Activated naive CD4-positive, alpha-beta T cell treated with anti-CD3 and anti-CD28 coated beads, Interleukin-2, amount 10 ng/mL, durations not matched to agents 7 days and 5 days (primary cell): ENCODE measurements at regions not wholly inside any gene's neighbourhood (a gene's known extent, or its start where the extent isn't known, plus 50 kb on each side); places are given as distances from the start of the nearest gene placed in this dataset.

ENCODE experiments used
- CTCF ChIA-PET: fragments of 350-600 bp; sonication (Branson Sonifier 250); formaldehyde crosslinking; loops from one replicate; lab custom pipeline; 2021; ENCODE audit warnings: antibody characterized with exemption; lab: Charles Lee
- DNase-seq: peaks from one replicate; pipeline ENCODE4 v3.0.0-alpha.2; 2020
- H3K27ac Mint-ChIP-seq: one replicate; pipeline ENCODE4 v1.8.0; 2021; ENCODE audit warnings: mild to moderate bottlenecking, moderate library complexity, mixed read lengths
- H3K27me3 Mint-ChIP-seq: one replicate; pipeline ENCODE4 v1.8.0; 2021; ENCODE audit warnings: mild to moderate bottlenecking, mixed read lengths
- H3K36me3 Mint-ChIP-seq: one replicate; pipeline ENCODE4 v1.8.0; 2021; ENCODE audit warnings: mixed read lengths
- H3K4me1 Mint-ChIP-seq: one replicate; pipeline ENCODE4 v1.8.0; 2021; ENCODE audit warnings: mixed read lengths
- H3K4me3 Mint-ChIP-seq: one replicate; pipeline ENCODE4 v1.8.0; 2021; ENCODE audit warnings: mild to moderate bottlenecking, moderate library complexity, mixed read lengths
- H3K9me3 Mint-ChIP-seq: one replicate; pipeline ENCODE4 v1.8.0; 2021; ENCODE audit warnings: mixed read lengths

GRCh38 chr1:81330521-81330920, 470.2 kb upstream of the ADGRL2 start:
- Mint-ChIP-seq H3K27me3 (no peaks in the 10 kb centered on the region), H3K4me3 (no peak overlapping the region)
- CTCF ChIA-PET: no interaction called here

GRCh38 chr1:81330111-81330510, 470.6 kb upstream of the ADGRL2 start:
- H3K27me3 Mint-ChIP-seq: no peaks in the 10 kb centered on the region
- peaks cover 2% of the 10 kb centered on the region for H3K9me3 Mint-ChIP-seq
- CTCF ChIA-PET: no interaction called here

More at GRCh38 chr1:81330521-81330920, 470.2 kb upstream of the ADGRL2 start:
- Mint-ChIP-seq H3K27ac (no peak overlapping the region), H3K9me3 (peaks cover 2% of the 10 kb centered on the region), H3K36me3 (no peaks in the 10 kb centered on the region), H3K4me1 (no peaks in the 10 kb centered on the region)
- no peak for DNase-seq

DNA sequence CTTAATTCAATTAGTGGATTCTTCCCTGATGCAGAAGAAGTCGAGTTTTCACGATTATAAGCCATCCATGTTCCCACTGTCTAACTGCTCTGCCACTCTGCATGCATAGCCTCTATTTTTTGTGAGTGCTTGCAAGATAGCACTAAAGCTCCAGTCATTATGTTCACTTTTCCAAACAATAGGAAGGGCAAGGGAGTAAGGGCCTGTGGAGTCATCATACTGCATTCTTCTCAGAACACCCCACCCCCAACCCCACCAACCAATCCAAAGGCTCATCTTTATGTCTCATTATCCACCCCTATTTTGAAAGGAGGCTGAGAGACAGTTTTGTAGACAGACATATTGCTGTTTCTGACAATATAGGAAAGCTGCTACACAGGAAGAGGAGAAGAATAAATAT, 471.7 kb upstream of the ADGRL2 start:
- CTCF ChIA-PET: no interaction called here
- no peak for DNase-seq
- no peaks in the 10 kb centered on the region for H3K36me3 Mint-ChIP-seq
- no peak overlapping the region for H3K27ac Mint-ChIP-seq
- no peaks in the 10 kb centered on the region for H3K27me3 Mint-ChIP-seq
- H3K4me1 Mint-ChIP-seq: no peaks in the 10 kb centered on the region
- no peak overlapping the region for H3K4me3 Mint-ChIP-seq
- peaks cover 2% of the 10 kb centered on the region for H3K9me3 Mint-ChIP-seq

More at GRCh38 chr1:81330111-81330510, 470.6 kb upstream of the ADGRL2 start:
- Mint-ChIP-seq H3K27ac (no peak overlapping the region), H3K4me1 (no peaks in the 10 kb centered on the region), H3K36me3 (no peaks in the 10 kb centered on the region), H3K4me3 (no peak overlapping the region)
- DNase-seq: no peak

GRCh38 chr1:81327743-81328142, 473.0 kb upstream of the ADGRL2 start:
- Mint-ChIP-seq H3K4me1 (no peaks in the 10 kb centered on the region), H3K27ac (no peak overlapping the region), H3K4me3 (no peak overlapping the region), H3K27me3 (no peaks in the 10 kb centered on the region), H3K9me3 (peaks cover 2% of the 10 kb centered on the region), H3K36me3 (no peaks in the 10 kb centered on the region)
- no peak for DNase-seq
- CTCF ChIA-PET: no interaction called here

DNA sequence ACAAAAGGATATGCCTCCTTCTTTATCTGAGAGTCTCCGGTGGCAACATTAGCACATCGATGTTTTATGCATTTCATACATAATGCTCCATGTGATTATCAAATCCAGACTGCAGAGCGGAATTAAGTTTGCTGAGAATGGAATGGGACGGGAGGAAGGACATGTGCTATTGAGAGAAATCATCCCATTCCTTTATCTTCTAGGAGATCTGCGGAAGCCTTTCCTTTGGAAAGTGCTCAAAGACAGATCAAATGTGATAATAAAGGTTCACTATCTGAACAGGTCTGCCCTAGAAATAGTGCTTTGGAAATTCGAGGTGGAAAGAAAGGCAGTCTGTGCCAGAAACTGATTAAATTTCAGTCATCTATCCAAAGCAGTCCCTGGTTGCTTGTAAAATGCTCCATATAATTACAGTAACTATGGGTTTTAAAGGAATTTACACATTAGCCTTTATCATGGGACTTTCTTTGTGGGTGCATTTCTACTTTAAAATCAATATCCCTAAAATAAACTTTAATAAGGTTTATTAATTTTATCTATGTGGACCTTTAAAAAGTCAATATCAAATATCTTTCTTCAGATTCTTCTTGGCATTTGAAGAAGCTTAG, 473.5 kb upstream of the ADGRL2 start:
- Mint-ChIP-seq H3K4me3 (no peak overlapping the region), H3K27me3 (no peaks in the 10 kb centered on the region), H3K27ac (no peak overlapping the region), H3K4me1 (no peaks in the 10 kb centered on the region), H3K9me3 (peaks cover 2% of the 10 kb centered on the region), H3K36me3 (no peaks in the 10 kb centered on the region)
- no peak for DNase-seq
- CTCF ChIA-PET: no interaction called here

- H3K4me1 Mint-ChIP-seq: no peaks in the 10 kb centered on the region
- H3K9me3 Mint-ChIP-seq: peaks cover 2% of the 10 kb centered on the region
- H3K27me3 Mint-ChIP-seq: no peaks in the 10 kb centered on the region
- no peak overlapping the region for H3K4me3 Mint-ChIP-seq
- H3K27ac Mint-ChIP-seq: no peak overlapping the region
- H3K36me3 Mint-ChIP-seq: no peaks in the 10 kb centered on the region
- no peak for DNase-seq
- CTCF ChIA-PET: no interaction called here
Observed at GRCh38 chr1:81326212-81326611, 474.5 kb upstream of the ADGRL2 start.

GRCh38 chr1:81325397-81325796, 475.3 kb upstream of the ADGRL2 start:
- H3K27ac Mint-ChIP-seq: no peak overlapping the region
- no peak for DNase-seq
- no peak overlapping the region for H3K4me3 Mint-ChIP-seq
- H3K36me3 Mint-ChIP-seq: no peaks in the 10 kb centered on the region
- no peaks in the 10 kb centered on the region for H3K4me1 Mint-ChIP-seq
- no peaks in the 10 kb centered on the region for H3K27me3 Mint-ChIP-seq
- peaks cover 2% of the 10 kb centered on the region for H3K9me3 Mint-ChIP-seq
- CTCF ChIA-PET: no interaction called here

DNA sequence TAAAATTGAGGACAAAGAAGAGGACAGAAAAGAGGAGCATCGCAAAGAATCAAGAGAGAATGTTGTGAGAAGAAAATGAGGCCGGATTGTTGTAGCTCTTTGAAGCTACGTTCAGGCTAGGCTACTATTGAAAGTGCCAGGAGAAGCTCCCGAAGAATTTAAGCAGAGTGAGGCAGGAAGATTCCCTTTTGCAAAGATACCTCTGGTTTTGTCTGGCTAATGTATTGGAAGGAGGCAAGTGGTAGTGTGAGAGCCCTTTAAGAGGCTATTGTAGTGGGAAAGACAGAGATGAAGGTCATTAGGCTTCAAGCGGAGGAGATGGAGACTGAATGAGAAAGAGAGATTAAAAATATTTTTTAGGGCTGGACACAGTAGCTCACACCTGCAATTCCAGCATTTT, 476.9 kb upstream of the ADGRL2 start:
- DNase-seq: no peak
- H3K4me1 Mint-ChIP-seq: no peaks in the 10 kb centered on the region
- no peaks in the 10 kb centered on the region for H3K36me3 Mint-ChIP-seq
- H3K9me3 Mint-ChIP-seq: peaks cover 2% of the 10 kb centered on the region
- CTCF ChIA-PET: no interaction called here
- H3K4me3 Mint-ChIP-seq: no peak overlapping the region
- H3K27ac Mint-ChIP-seq: no peak overlapping the region
- H3K27me3 Mint-ChIP-seq: no peaks in the 10 kb centered on the region

GRCh38 chr1:81317191-81317590, 483.5 kb upstream of the ADGRL2 start:
- Mint-ChIP-seq H3K27ac (no peak overlapping the region), H3K4me1 (no peaks in the 10 kb centered on the region), H3K36me3 (no peaks in the 10 kb centered on the region), H3K9me3 (no peaks in the 10 kb centered on the region), H3K27me3 (no peaks in the 10 kb centered on the region), H3K4me3 (no peak overlapping the region)
- CTCF ChIA-PET: no interaction called here
- DNase-seq: no peak

GRCh38 chr1:81314513-81315233, 486.1 kb upstream of the ADGRL2 start:
- Mint-ChIP-seq H3K36me3 (no peaks in the 10 kb centered on the region), H3K27ac (no peak overlapping the region), H3K27me3 (no peaks in the 10 kb centered on the region), H3K9me3 (no peaks in the 10 kb centered on the region), H3K4me1 (no peaks in the 10 kb centered on the region), H3K4me3 (no peak overlapping the region)
- CTCF ChIA-PET: no interaction called here
- DNase-seq: no peak

- Mint-ChIP-seq H3K27ac (no peak overlapping the region), H3K4me3 (no peak overlapping the region), H3K27me3 (no peaks in the 10 kb centered on the region)
Observed at GRCh38 chr1:81313289-81313688, 487.4 kb upstream of the ADGRL2 start.

DNA sequence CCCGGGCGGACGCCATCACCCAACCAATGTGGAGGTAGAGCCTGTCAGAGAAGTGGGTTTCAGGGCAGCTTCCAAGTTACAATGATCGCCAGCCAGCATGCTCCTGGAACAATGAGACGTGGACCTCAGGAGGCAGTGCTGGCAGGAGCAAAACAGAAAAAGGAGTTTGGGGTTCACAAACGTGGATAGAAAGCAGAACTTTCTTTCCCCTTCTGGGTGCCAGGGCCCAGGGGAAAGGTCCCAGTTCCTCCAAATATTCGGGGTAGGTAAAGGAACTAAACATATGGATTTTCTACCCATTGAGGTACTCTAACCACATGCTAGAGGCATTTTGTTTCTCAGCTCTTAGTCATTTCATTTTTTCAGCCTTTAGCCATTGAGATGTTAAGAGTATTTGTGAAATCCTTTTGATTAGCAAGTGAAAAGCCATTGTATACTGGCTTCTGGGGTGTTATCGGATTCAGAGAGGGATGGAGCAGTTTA, 488.4 kb upstream of the ADGRL2 start:
- CTCF ChIA-PET: no interaction called here
- no peak for DNase-seq
- Mint-ChIP-seq H3K4me3 (no peak overlapping the region), H3K9me3 (no peaks in the 10 kb centered on the region), H3K27me3 (no peaks in the 10 kb centered on the region), H3K27ac (no peak overlapping the region), H3K4me1 (no peaks in the 10 kb centered on the region), H3K36me3 (no peaks in the 10 kb centered on the region)

More at GRCh38 chr1:81313289-81313688, 487.4 kb upstream of the ADGRL2 start:
- CTCF ChIA-PET: no interaction called here
- H3K9me3 Mint-ChIP-seq: no peaks in the 10 kb centered on the region
- H3K36me3 Mint-ChIP-seq: no peaks in the 10 kb centered on the region
- no peaks in the 10 kb centered on the region for H3K4me1 Mint-ChIP-seq
- DNase-seq: no peak

- Mint-ChIP-seq H3K9me3 (no peaks in the 10 kb centered on the region), H3K27me3 (no peaks in the 10 kb centered on the region), H3K36me3 (no peaks in the 10 kb centered on the region), H3K4me3 (no peak overlapping the region), H3K27ac (no peak overlapping the region), H3K4me1 (no peaks in the 10 kb centered on the region)
- no peak for DNase-seq
- CTCF ChIA-PET: interaction anchor here (1.2 kb wide), 1 partner anchor 354 kb away, joined by 3 read pairs; no protein-coding TSS in a partner anchor
Observed at GRCh38 chr1:81310250-81310649, 490.5 kb upstream of the ADGRL2 start.

GRCh38 chr1:81308191-81308590, 492.5 kb upstream of the ADGRL2 start:
- Mint-ChIP-seq H3K27me3 (no peaks in the 10 kb centered on the region), H3K4me3 (no peak overlapping the region), H3K9me3 (no peaks in the 10 kb centered on the region), H3K27ac (no peak overlapping the region), H3K36me3 (no peaks in the 10 kb centered on the region), H3K4me1 (no peaks in the 10 kb centered on the region)
- CTCF ChIA-PET: no interaction called here
- DNase-seq: no peak

GRCh38 chr1:81307786-81308185, 492.9 kb upstream of the ADGRL2 start:
- Mint-ChIP-seq H3K27ac (no peak overlapping the region), H3K36me3 (no peaks in the 10 kb centered on the region), H3K9me3 (no peaks in the 10 kb centered on the region), H3K27me3 (no peaks in the 10 kb centered on the region), H3K4me3 (no peak overlapping the region), H3K4me1 (no peaks in the 10 kb centered on the region)
- DNase-seq: no peak
- CTCF ChIA-PET: no interaction called here
